Keratinocyte (primary cell): ENCODE measurements at regions not wholly inside any gene's neighbourhood (a gene's known extent, or its start where the extent isn't known, plus 50 kb on each side); places are given as distances from the start of the nearest gene placed in this dataset.

Experiments used
- DNase-seq: peaks from one replicate; pipeline ENCODE4 v3.0.0-alpha.2; 2011; ENCODE audit warnings: low read depth, missing footprints, low spot score
- FAIRE-seq: peaks from 2 replicates; lab custom pipeline; 2011; peaks lifted over from hg19 to GRCh38; lab: Jason Lieb, UNC
- H2AFZ ChIP-seq: 2 replicates; pipeline ENCODE4 v1.6.0; 2012; ENCODE audit warnings: low read length, control low read depth, inconsistent platforms; ENCODE audit not compliant: control insufficient read depth
- H3K27ac ChIP-seq: 2 replicates; pipeline ENCODE4 v1.5.1; 2011; ENCODE audit warnings: low read length; ENCODE audit not compliant: control insufficient read depth, insufficient read depth
- H3K27me3 ChIP-seq: 3 replicates; pipeline ENCODE4 v1.6.0; 2011; ENCODE audit warnings: low read length; ENCODE audit not compliant: control insufficient read depth, insufficient read depth; ENCODE audit errors: extremely low read depth
- H3K36me3 ChIP-seq, 2 experiments: 2 replicates in 1 of 2; 3 replicates in 1 of 2; pipeline ENCODE4 v1.5.1; 2011; ENCODE audit warnings: low read length in 2 of 2, mild to moderate bottlenecking in 1 of 2; ENCODE audit not compliant: control insufficient read depth in 2 of 2, insufficient read depth in 2 of 2; ENCODE audit errors: extremely low read depth in 1 of 2
- H3K4me1 ChIP-seq: 3 replicates; pipeline ENCODE4 v1.5.1; 2011; ENCODE audit warnings: low read length; ENCODE audit not compliant: control insufficient read depth, insufficient read depth; ENCODE audit errors: extremely low read depth
- H3K4me2 ChIP-seq: 3 replicates; pipeline ENCODE4 v1.6.0; 2011; ENCODE audit warnings: low read depth, low read length; ENCODE audit not compliant: control insufficient read depth, insufficient read depth; ENCODE audit errors: extremely low read depth
- H3K4me3 ChIP-seq, 3 experiments: fragments of 200-600 bp in 1 of 3; sonication (generic) in 1 of 3; 2 replicates in 2 of 3; 3 replicates in 1 of 3; pipeline ENCODE4 v1.5.1; 2011 to 2016; ENCODE audit warnings: low read length in 3 of 3, mild to moderate bottlenecking in 3 of 3, control low read depth in 2 of 3, inconsistent platforms in 1 of 3, low read depth in 1 of 3, mixed read lengths in 1 of 3, mixed run types in 1 of 3, moderate library complexity in 1 of 3; ENCODE audit not compliant: control insufficient read depth in 2 of 3, insufficient read depth in 2 of 3; ENCODE audit errors: extremely low read depth in 1 of 3
- H3K79me2 ChIP-seq: 2 replicates; pipeline ENCODE4 v1.6.0; 2012; ENCODE audit warnings: low read length; ENCODE audit not compliant: control insufficient read depth, insufficient read depth
- H3K9ac ChIP-seq: 3 replicates; pipeline ENCODE4 v1.6.0; 2011; ENCODE audit warnings: low read length; ENCODE audit not compliant: control insufficient read depth, insufficient read depth; ENCODE audit errors: extremely low read depth
- H3K9me1 ChIP-seq: 3 replicates; pipeline ENCODE4 v1.6.0; 2011; ENCODE audit warnings: low read length; ENCODE audit not compliant: control insufficient read depth, insufficient read depth; ENCODE audit errors: extremely low read depth
- H3K9me3 ChIP-seq: 2 replicates; pipeline ENCODE4 v1.5.1; 2012; ENCODE audit warnings: low read depth, low read length; ENCODE audit not compliant: control insufficient read depth
- H4K20me1 ChIP-seq: 3 replicates; pipeline ENCODE4 v1.6.0; 2011; ENCODE audit warnings: low read length; ENCODE audit not compliant: control insufficient read depth, insufficient read depth; ENCODE audit errors: extremely low read depth
- EZH2 ChIP-seq: IDR thresholded peaks from one replicate; pipeline ENCODE4 v1.6.1; 2012; ENCODE audit warnings: inconsistent platforms, mild to moderate bottlenecking, low read length, moderate library complexity
- dilution Hi-C: fragments of 300-500 bp; cut with MboI; formaldehyde crosslinking; loops from one replicate; pipeline ENCODE4 v1.7.0; 2020; ENCODE audit warnings: low sequenced_read_pairs; ENCODE audit not compliant: extremely low pct_ligation_motif_present
- TF ChIP-seq, protein P1 (sequence below), 3 experiments: IDR thresholded peaks in 1 of 3; conservative IDR thresholded peaks in 1 of 3; optimal IDR thresholded peaks in 1 of 3; 2 replicates in 2 of 3; 3 replicates in 1 of 3; pipeline versions ENCODE3 to v1.5.1; 2011; ENCODE audit warnings: low read length in 3 of 3, mild to moderate bottlenecking in 3 of 3, moderate library complexity in 2 of 3, control low read depth in 1 of 3, inconsistent platforms in 1 of 3; ENCODE audit not compliant: insufficient read depth in 2 of 3; ENCODE audit errors: extremely low read depth in 1 of 3

DNA sequence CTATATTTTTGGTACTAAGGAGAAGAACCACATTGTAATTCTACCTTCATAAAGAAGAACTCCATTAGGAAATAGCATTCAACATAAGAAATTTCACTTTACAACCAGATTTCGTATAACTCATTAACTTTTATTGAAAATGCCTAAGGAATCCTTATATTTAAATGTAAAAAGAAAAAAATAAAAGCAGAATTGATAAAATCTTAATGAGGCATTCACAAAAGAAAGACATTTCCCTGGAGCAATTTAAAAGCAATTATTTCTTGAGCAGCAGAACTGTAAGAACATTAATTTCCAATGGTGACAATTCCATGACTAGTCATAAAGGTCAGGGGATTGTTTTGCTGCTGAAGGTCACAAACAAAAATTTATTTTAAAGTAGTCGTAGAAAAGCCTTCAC lies 1192.8 kb upstream of the TMEM132C start:
- TF ChIP-seq EZH2 = no peak
- TF ChIP-seq, protein P1, sequence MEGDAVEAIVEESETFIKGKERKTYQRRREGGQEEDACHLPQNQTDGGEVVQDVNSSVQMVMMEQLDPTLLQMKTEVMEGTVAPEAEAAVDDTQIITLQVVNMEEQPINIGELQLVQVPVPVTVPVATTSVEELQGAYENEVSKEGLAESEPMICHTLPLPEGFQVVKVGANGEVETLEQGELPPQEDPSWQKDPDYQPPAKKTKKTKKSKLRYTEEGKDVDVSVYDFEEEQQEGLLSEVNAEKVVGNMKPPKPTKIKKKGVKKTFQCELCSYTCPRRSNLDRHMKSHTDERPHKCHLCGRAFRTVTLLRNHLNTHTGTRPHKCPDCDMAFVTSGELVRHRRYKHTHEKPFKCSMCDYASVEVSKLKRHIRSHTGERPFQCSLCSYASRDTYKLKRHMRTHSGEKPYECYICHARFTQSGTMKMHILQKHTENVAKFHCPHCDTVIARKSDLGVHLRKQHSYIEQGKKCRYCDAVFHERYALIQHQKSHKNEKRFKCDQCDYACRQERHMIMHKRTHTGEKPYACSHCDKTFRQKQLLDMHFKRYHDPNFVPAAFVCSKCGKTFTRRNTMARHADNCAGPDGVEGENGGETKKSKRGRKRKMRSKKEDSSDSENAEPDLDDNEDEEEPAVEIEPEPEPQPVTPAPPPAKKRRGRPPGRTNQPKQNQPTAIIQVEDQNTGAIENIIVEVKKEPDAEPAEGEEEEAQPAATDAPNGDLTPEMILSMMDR (optimal IDR thresholded peaks at IDR 0.05 in 1 of 3, IDR thresholded peaks at IDR 0.05 in 1 of 3, conservative IDR thresholded peaks at IDR 0.05 in 1 of 3; ENCODE audit: extremely low read depth in 1 of 3, insufficient read depth in 2 of 3, low read length in 3 of 3) = no peak
- Histone ChIP-seq H3K27ac (no peak overlapping the region), H3K4me3 (no peak overlapping the region), H3K9me3 (no peaks in the 10 kb centered on the region), H2AFZ (no peak overlapping the region), H3K36me3 (no peaks in the 10 kb centered on the region), H3K9me1 (no peaks in the 10 kb centered on the region), H3K9ac (no peak overlapping the region), H4K20me1 (no peaks in the 10 kb centered on the region), H3K4me1 (no peaks in the 10 kb centered on the region), H3K4me2 (no peak overlapping the region), H3K27me3 (no peaks in the 10 kb centered on the region), H3K79me2 (no peaks in the 10 kb centered on the region)
- FAIRE-seq = no peak
- dilution Hi-C loops = no loop called here
- no peak for DNase-seq

DNA sequence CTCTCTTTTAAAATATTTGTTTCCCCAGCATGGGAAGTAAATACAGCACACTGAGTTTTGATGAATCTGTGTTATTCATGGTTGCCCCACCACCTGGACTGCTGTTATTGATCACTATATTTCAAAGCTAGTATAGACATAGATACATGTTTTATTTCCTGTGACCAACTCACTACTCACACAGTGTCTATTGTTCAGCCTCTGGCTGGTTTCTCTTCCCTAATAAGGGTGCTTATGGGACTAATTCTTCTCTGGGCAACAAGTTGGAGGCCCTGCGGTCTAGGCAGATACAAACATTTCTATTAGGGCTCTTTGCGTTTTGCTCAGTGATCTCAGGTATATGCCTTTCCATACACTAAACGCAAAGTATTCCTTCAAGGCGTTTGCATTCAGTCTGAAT lies 1191.0 kb upstream of the TMEM132C start:
- dilution Hi-C loops = no loop called here
- Histone ChIP-seq H4K20me1 (no peaks in the 10 kb centered on the region), H3K79me2 (no peaks in the 10 kb centered on the region), H3K27me3 (no peaks in the 10 kb centered on the region), H3K4me2 (no peak overlapping the region), H3K27ac (no peak overlapping the region), H3K9me1 (no peaks in the 10 kb centered on the region), H3K36me3 (no peaks in the 10 kb centered on the region), H3K9ac (no peak overlapping the region), H3K4me1 (no peaks in the 10 kb centered on the region), H3K9me3 (no peaks in the 10 kb centered on the region), H3K4me3 (no peak overlapping the region), H2AFZ (no peak overlapping the region)
- no peak for FAIRE-seq
- TF ChIP-seq EZH2 = no peak
- TF ChIP-seq, protein P1 (optimal IDR thresholded peaks at IDR 0.05 in 1 of 3, IDR thresholded peaks at IDR 0.05 in 1 of 3, conservative IDR thresholded peaks at IDR 0.05 in 1 of 3; ENCODE audit: extremely low read depth in 1 of 3, insufficient read depth in 2 of 3, low read length in 3 of 3) = no peak
- DNase-seq = no peak
